Activated T-helper 17 cell treated with anti-CD3 and anti-CD28 coated beads, Interleukin-2, amount 50 U/mL, for 72 hours (primary cell): ENCODE measurements at regions not wholly inside any gene's neighbourhood (a gene's known extent, or its start where the extent isn't known, plus 50 kb on each side); places are given as distances from the start of the nearest gene placed in this dataset.

ENCODE experiments used
- ATAC-seq: fragments of 150-1000 bp; cut with Tn5 transposase; replicated peaks from 2 replicates; pipeline ENCODE4 v1.10.0; 2021; ENCODE audit warnings: mild to moderate bottlenecking, moderate library complexity
- H3K27ac Mint-ChIP-seq: one replicate; pipeline ENCODE4 v1.8.0; 2022; ENCODE audit warnings: mixed read lengths
- H3K27me3 Mint-ChIP-seq: one replicate; pipeline ENCODE4 v1.8.0; 2022; ENCODE audit warnings: mixed read lengths
- H3K36me3 Mint-ChIP-seq: one replicate; pipeline ENCODE4 v1.8.0; 2022; ENCODE audit warnings: low read depth, mild to moderate bottlenecking, mixed read lengths
- H3K4me1 Mint-ChIP-seq: one replicate; pipeline ENCODE4 v1.8.0; 2022; ENCODE audit warnings: mixed read lengths
- H3K4me3 Mint-ChIP-seq: one replicate; pipeline ENCODE4 v1.8.0; 2022; ENCODE audit warnings: mild to moderate bottlenecking, mixed read lengths
- H3K9me3 Mint-ChIP-seq: one replicate; pipeline ENCODE4 v1.8.0; 2022; ENCODE audit warnings: mixed read lengths

DNA sequence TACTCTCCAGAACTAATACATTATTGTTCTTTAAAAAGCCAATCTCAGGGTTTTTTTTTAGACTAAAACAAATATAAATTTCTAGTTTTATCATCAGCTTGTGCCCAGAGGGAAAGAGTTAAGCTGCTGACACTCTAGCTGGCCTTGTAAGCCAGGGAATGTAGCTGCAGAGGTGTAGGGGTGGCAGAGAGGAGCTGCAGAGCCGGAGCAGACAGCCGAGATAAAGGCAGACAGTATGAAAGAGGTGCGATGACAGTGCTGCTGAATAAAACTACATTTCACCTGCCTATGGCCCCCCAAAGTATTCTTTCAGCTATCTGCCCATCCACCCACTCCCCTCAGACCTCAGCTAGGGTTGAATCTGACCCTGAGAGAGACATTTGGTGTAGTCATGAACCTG lies 653.7 kb upstream of the ZWINT start:
- ATAC-seq = no peak
- H3K4me1 Mint-ChIP-seq = no peaks in the 10 kb centered on the region
- no peak overlapping the region for H3K27ac Mint-ChIP-seq
- H3K9me3 Mint-ChIP-seq = no peaks in the 10 kb centered on the region
- no peak overlapping the region for H3K4me3 Mint-ChIP-seq
- H3K27me3 Mint-ChIP-seq = no peaks in the 10 kb centered on the region
- no peaks in the 10 kb centered on the region for H3K36me3 Mint-ChIP-seq

DNA sequence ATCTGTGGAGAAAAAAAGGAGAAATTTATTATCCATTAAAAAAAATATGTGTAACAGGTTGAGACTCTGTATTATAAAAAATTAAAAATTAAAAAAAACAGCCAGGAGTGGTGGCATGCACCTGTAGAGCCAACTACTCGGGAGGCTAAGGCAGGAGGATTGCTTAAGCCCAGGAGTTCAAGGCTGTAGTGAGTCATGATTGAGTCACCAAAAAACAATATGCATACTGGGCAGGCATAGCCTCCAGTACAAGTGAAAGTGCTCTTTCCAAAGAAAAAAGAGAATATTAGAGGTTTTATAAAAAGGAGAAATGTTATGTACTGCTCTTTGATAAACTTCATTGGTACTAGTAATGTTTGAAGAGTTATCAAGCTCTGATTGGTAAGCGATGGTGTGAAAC lies 647.1 kb upstream of the ZWINT start:
- Mint-ChIP-seq H3K27me3 (no peaks in the 10 kb centered on the region), H3K4me3 (no peak overlapping the region), H3K9me3 (peaks cover 6% of the 10 kb centered on the region), H3K36me3 (no peaks in the 10 kb centered on the region), H3K27ac (no peak overlapping the region), H3K4me1 (no peaks in the 10 kb centered on the region)
- ATAC-seq = no peak

DNA sequence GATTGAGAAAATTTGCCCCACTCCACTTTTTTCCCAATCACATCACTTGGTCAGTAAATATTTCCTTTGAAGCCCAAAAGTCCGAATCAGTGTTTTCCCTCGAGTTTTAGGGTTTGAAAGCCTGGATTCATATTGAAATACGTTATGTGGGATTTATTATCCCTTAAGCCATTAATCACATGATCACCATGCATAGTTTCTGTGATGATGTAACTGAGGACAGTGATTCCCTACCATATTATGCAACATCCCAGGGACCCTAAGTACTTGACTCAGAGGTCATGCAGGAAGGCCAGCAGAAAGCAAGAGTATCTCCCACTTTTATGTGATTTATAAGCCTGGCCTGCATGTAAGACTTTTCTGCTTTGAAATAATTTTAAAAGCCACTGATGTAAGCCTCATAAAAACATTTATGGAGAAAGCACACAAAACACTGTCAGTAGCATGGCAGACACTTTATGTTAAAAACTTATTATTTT lies 630.6 kb upstream of the ZWINT start:
- Mint-ChIP-seq H3K4me3 (no peak overlapping the region), H3K4me1 (no peaks in the 10 kb centered on the region), H3K9me3 (peaks cover 20% of the 10 kb centered on the region), H3K27me3 (no peaks in the 10 kb centered on the region), H3K27ac (no peak overlapping the region), H3K36me3 (no peaks in the 10 kb centered on the region)
- no peak for ATAC-seq

DNA sequence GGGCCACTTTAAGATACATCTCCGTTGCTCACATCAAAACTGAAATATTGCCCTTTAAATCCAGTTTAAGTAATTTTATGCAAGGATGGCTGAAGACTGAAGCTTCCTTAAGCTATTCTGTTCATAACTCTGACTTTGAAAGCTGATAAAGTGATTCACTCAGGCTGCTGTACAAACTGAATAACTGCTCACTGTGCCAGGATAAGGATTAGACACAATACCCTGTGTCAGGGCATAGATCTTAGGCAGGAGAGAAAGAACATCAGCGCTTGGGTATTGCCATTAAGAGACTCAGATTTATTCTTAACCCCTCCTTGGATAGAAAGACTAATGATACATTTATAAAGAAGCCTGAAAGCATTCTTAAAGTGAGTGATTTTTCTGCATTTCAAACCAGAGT lies 614.5 kb upstream of the ZWINT start:
- no peak for ATAC-seq
- no peak overlapping the region for H3K27ac Mint-ChIP-seq
- peaks cover 11% of the 10 kb centered on the region for H3K9me3 Mint-ChIP-seq
- H3K4me3 Mint-ChIP-seq = no peak overlapping the region
- H3K4me1 Mint-ChIP-seq = no peaks in the 10 kb centered on the region
- no peaks in the 10 kb centered on the region for H3K27me3 Mint-ChIP-seq
- H3K36me3 Mint-ChIP-seq = no peaks in the 10 kb centered on the region

DNA sequence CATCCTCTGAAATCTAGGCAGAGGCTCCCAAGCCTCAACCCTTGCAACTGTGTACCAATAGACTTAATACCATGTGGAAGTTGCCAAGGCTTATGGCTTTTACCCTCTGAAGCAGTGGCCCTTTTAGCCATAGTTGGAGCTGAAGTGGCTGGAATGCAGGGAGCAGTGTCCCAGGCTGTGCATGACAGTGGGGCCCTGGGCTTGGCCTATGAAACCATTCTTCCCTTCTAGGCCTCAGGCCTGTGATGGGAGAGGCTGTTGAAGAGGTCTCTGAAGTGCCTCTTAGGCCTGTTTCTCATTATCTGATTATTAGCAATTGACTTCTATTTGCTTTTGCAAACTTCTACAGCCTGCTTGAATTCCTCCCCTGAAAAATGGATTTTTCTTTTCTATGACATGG lies 612.7 kb upstream of the ZWINT start:
- H3K36me3 Mint-ChIP-seq = no peaks in the 10 kb centered on the region
- H3K4me3 Mint-ChIP-seq = no peak overlapping the region
- ATAC-seq = no peak
- peaks cover 14% of the 10 kb centered on the region for H3K9me3 Mint-ChIP-seq
- H3K27ac Mint-ChIP-seq = no peak overlapping the region
- H3K27me3 Mint-ChIP-seq = no peaks in the 10 kb centered on the region
- H3K4me1 Mint-ChIP-seq = no peaks in the 10 kb centered on the region

DNA sequence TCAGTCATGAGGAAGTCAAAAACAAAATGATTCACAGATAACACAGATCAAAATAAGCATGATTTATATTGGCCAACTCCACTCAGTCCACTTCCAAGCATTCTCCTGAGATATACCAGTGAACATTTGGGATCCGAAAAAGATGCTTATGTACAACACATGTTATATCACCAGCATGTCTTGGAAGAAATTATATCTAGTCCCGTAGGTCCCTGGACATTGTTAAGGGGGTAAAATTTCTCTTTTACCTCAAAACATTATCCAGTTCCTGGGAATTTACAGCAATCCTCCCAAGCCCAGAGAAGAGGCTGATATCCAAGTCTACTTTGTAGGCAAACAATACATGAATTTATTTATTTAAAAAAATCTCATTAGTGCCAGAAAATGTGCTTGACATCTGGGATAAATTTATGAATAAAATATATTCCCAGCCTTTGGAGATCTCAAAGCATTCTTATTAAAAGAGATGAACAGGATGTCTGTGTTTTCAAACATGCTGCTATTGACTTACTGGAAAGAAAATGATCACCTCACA lies 582.2 kb upstream of the ZWINT start:
- H3K36me3 Mint-ChIP-seq = no peaks in the 10 kb centered on the region
- ATAC-seq = no peak
- no peak overlapping the region for H3K4me3 Mint-ChIP-seq
- no peaks in the 10 kb centered on the region for H3K4me1 Mint-ChIP-seq
- H3K9me3 Mint-ChIP-seq = peaks cover 12% of the 10 kb centered on the region
- no peaks in the 10 kb centered on the region for H3K27me3 Mint-ChIP-seq
- H3K27ac Mint-ChIP-seq = no peak overlapping the region

DNA sequence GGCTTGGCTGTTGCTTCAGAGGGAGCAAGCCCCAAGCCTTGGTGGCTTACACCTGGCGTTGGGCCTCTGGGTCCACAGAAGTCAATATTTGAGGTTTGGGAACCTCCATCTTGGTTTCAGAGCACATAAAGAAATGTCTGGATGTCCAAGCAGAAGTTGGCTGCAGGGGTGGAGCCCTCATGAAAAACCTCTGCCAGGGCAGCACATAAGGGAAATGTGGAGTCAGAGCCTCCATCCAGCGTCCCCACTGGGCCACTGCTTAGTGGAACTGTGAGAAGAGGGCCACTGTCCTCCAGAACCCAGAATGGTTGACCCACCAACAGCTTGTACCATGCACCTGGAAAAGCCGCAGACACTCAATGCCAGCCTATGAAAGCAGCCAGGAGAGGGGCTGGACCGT lies 573.5 kb upstream of the ZWINT start:
- no peaks in the 10 kb centered on the region for H3K4me1 Mint-ChIP-seq
- no peak overlapping the region for H3K4me3 Mint-ChIP-seq
- H3K27me3 Mint-ChIP-seq = no peaks in the 10 kb centered on the region
- no peak overlapping the region for H3K27ac Mint-ChIP-seq
- no peak for ATAC-seq
- peaks cover 6% of the 10 kb centered on the region for H3K9me3 Mint-ChIP-seq
- no peaks in the 10 kb centered on the region for H3K36me3 Mint-ChIP-seq

DNA sequence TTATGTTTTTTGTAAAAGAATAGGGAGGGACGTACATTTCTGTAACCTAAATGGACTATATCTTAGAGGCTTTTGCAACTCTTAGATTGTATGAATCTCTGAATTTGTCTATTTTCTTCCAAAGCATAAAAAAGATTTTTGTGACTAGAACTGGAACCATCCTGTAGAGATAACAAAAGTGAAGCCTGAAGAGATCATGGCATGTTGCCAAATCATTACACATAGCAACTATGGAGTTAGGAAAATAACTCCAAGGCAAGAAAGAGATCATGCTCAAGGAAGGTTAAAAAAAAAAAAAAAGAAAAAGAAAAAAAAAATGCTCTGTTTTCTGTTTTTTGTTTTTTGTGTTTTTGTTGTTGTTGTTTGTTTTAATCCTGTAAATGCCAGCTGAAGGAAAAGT lies 567.7 kb upstream of the ZWINT start:
- H3K4me1 Mint-ChIP-seq = no peaks in the 10 kb centered on the region
- H3K9me3 Mint-ChIP-seq = peaks cover 18% of the 10 kb centered on the region
- H3K27me3 Mint-ChIP-seq = no peaks in the 10 kb centered on the region
- H3K36me3 Mint-ChIP-seq = no peaks in the 10 kb centered on the region
- no peak overlapping the region for H3K27ac Mint-ChIP-seq
- ATAC-seq = no peak
- H3K4me3 Mint-ChIP-seq = no peak overlapping the region

DNA sequence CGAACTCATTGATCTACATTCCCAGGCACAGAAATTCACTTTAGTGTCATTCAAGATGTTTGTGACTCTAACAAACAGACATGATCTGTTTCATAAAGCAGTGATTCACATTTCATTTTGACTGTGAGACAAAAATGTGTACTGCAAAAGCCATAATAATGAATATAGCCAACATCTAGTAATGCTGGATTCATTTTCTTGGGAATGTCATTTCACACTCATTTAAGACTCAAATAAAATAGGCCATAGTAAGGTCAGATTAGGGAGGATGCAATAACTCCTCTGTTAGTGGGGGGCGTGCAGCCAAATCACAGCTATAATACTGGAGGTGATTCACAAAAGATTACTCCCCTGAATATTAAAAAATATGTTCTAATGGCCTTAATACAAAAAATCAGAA lies 566.6 kb upstream of the ZWINT start:
- H3K36me3 Mint-ChIP-seq = no peaks in the 10 kb centered on the region
- H3K27ac Mint-ChIP-seq = no peak overlapping the region
- H3K9me3 Mint-ChIP-seq = peaks cover 21% of the 10 kb centered on the region
- ATAC-seq = no peak
- no peaks in the 10 kb centered on the region for H3K4me1 Mint-ChIP-seq
- H3K27me3 Mint-ChIP-seq = no peaks in the 10 kb centered on the region
- H3K4me3 Mint-ChIP-seq = no peak overlapping the region

DNA sequence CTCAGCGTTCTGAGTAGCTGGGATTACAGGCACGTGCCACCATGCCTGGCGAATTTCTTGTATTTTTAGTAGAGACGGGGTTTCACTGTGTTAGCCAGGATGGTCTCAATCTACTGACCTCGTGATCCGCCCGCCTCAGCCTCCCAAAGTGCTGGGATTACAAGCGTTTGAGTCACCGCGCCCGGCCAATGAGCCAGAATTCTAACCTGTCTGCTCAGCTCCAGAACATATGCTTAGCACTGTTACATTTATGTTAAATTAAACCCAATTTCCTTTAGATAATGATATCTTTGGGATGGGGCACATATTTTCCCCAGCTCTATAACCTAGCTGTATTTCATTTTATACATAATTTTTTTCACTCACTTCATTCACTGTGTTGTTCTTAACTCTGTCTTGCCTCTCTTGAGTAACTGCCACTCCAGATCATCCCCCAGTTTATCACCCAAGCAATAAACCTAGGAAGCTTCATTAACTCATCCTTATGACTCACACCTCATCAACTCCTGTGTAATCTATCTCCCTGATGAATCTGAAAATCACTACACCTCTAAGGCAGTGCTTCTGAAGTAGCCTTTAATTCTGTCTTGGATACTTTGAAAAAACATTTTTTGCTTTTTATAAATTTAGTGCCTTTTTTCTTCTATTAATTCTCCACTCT lies 559.7 kb upstream of the ZWINT start:
- no peaks in the 10 kb centered on the region for H3K4me1 Mint-ChIP-seq
- no peaks in the 10 kb centered on the region for H3K36me3 Mint-ChIP-seq
- H3K27me3 Mint-ChIP-seq = no peaks in the 10 kb centered on the region
- no peak overlapping the region for H3K27ac Mint-ChIP-seq
- no peak overlapping the region for H3K4me3 Mint-ChIP-seq
- ATAC-seq = no peak
- peaks cover 24% of the 10 kb centered on the region for H3K9me3 Mint-ChIP-seq

DNA sequence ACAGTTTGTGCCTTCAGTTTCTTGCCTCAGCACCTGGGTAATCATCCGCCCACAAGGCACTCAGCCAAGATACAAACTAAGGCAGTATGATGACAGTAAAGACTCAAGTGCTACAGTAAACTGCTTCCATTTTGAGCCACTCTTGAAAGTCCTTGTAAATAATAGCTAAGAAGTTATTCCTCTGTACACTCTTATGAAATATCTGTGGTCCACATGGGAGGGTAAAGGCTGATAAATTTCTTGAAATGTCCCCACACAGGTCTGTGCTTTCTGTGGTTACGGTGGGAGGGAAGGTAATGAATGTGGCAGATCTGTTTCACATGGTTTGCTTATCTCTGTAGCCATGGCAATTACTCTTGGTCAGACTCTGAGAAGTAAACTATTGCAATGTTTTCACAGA lies 551.0 kb upstream of the ZWINT start:
- Mint-ChIP-seq H3K27ac (no peak overlapping the region), H3K27me3 (no peaks in the 10 kb centered on the region), H3K4me3 (no peak overlapping the region), H3K4me1 (no peaks in the 10 kb centered on the region), H3K9me3 (peaks cover 14% of the 10 kb centered on the region), H3K36me3 (no peaks in the 10 kb centered on the region)
- no peak for ATAC-seq

DNA sequence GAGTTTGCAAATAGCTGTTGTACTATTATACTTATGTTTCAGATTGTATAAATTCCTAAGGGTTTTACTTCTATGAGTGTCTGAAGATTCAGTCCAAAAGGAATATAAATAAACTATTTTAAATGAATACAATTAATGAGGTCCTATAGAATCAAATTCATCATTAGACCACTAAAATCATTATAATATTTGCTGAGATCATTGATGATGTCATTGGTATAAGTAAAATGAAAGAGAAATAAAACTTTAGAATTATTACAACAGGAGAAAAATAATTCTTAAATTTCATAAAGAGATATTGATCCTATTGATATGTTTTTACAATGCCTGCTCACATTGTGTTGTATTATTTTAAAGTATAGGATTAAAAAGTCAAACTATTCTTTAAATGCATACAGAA lies 544.0 kb upstream of the ZWINT start:
- Mint-ChIP-seq H3K27ac (no peak overlapping the region), H3K9me3 (no peaks in the 10 kb centered on the region), H3K4me3 (no peak overlapping the region), H3K27me3 (no peaks in the 10 kb centered on the region), H3K36me3 (no peaks in the 10 kb centered on the region), H3K4me1 (no peaks in the 10 kb centered on the region)
- no peak for ATAC-seq

DNA sequence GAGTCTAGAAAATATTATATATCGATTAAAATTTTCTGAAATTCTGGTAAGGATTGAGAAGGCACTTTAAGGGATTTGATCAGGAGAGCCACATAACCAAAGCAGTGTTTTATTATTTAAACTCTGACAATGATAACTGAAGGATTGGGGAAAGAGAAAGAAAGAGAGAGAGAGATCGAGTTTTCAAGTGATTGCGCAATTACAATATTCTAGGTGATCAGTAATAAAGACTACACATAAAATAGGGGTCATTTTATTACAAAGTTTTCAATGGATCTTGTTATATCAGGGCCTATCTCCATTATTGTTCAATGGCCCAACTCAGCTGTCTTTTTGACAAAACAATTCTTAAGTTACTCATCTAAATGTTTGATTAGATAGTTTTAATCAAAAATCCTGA lies 541.5 kb upstream of the ZWINT start:
- H3K9me3 Mint-ChIP-seq = no peaks in the 10 kb centered on the region
- H3K4me3 Mint-ChIP-seq = no peak overlapping the region
- no peak overlapping the region for H3K27ac Mint-ChIP-seq
- H3K4me1 Mint-ChIP-seq = no peaks in the 10 kb centered on the region
- H3K27me3 Mint-ChIP-seq = no peaks in the 10 kb centered on the region
- no peak for ATAC-seq
- no peaks in the 10 kb centered on the region for H3K36me3 Mint-ChIP-seq

DNA sequence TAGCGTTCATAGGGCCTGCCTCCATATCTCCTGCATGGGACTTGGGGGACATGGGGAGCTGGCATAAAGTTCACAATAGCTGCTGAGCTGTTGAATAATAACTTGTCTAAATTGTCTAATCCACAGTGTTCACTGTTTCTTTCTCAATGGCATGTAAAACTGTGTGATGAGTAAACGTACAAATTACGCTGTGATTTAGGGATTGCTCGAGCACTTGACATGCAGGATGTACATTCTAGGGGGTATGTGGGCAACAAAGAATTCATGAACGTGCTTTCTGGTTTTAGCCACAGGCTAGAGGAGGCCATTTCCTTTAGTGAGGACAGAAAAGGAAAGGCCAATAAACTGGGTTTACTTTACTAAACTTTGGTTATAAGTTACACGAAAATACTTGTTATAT lies 534.2 kb upstream of the ZWINT start:
- Mint-ChIP-seq H3K4me1 (no peaks in the 10 kb centered on the region), H3K9me3 (peaks cover 10% of the 10 kb centered on the region), H3K27ac (no peak overlapping the region), H3K4me3 (no peak overlapping the region), H3K27me3 (no peaks in the 10 kb centered on the region), H3K36me3 (no peaks in the 10 kb centered on the region)
- ATAC-seq = no peak

DNA sequence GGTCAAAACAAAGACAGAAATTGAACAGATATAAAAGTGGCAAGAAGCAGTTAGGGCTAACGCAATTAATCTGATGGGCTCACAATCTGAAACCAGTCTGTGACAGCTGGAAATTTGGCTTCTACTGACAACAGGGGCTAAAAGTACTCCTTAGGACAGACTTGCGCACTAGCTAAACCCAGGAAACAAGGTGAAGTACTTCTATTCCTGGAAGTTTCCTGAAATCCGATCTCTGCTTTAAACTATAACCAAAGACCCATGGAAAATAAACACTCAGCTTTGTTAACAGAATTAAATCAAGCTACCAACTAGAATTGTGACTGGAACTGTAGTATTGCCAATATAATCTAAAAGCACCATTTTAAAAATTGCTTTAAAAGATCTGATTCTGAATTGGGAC lies 520.2 kb upstream of the ZWINT start:
- ATAC-seq = no peak
- Mint-ChIP-seq H3K36me3 (no peaks in the 10 kb centered on the region), H3K9me3 (peaks cover 10% of the 10 kb centered on the region), H3K27ac (no peak overlapping the region), H3K4me1 (no peaks in the 10 kb centered on the region), H3K27me3 (no peaks in the 10 kb centered on the region), H3K4me3 (no peak overlapping the region)

DNA sequence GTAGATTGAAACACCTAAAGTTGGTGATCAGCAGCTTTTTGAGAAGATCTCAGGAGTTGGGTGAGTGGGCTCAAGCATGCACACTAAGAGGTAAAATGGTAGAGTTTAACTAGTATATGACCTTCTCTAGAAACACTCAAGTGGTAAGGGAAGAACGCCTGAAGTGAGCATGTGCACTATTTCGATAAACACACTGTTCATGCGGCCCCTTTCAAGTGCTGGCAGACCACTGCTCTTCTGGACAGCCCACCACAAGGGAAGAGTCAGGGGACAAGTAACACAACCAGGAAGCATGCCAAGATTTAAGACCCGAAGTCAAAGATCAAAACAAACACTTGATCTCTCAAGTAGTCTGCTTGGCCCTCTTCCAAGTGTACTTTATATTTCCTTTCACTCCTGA lies 519.5 kb upstream of the ZWINT start:
- Mint-ChIP-seq H3K27me3 (no peaks in the 10 kb centered on the region), H3K4me3 (no peak overlapping the region), H3K27ac (no peak overlapping the region), H3K4me1 (no peaks in the 10 kb centered on the region), H3K36me3 (no peaks in the 10 kb centered on the region), H3K9me3 (peaks cover 12% of the 10 kb centered on the region)
- ATAC-seq = no peak
